ENCODE measurements at regions not wholly inside any gene's neighbourhood (a gene's known extent, or its start where the extent isn't known, plus 50 kb on each side); places are given as distances from the start of the nearest gene placed in this dataset.

GRCh38 chr1:164948101-164948500 is 389.1 kb downstream of the PBX1 start:
- no peak for TF ChIP-seq CTCF (conservative IDR thresholded peaks at IDR 0.05; ENCODE audit: low read depth in 2 of 2)
- TF ChIP-seq NANOG (IDR thresholded peaks at IDR 0.05; ENCODE audit: borderline replicate concordance) = no peak
- TF ChIP-seq EZH2 (IDR thresholded peaks at IDR 0.05; ENCODE audit: low read depth, unreplicated experiment) = no peak
- TF ChIP-seq EZH2phosphoT487 (IDR thresholded peaks at IDR 0.05; ENCODE audit: unreplicated experiment) = no peak
- TF ChIP-seq REST (IDR thresholded peaks at IDR 0.05; ENCODE audit: unreplicated experiment) = no peak
- no peak for TF ChIP-seq CREB1 (CRISPR knock-in tag; IDR thresholded peaks at IDR 0.05; ENCODE audit: low read depth)
- TF ChIP-seq POLR2AphosphoS5 (IDR thresholded peaks at IDR 0.05; ENCODE audit: low read depth) = no peak
- TF ChIP-seq JUNB (IDR thresholded peaks at IDR 0.05; ENCODE audit: unreplicated experiment) = no peak

Measured in GM23338 (cell line).